Inflammatory macrophage treated with lipopolysaccharide for 1 hour (primary cell): ENCODE measurements at regions not wholly inside any gene's neighbourhood (a gene's known extent, or its start where the extent isn't known, plus 50 kb on each side); places are given as distances from the start of the nearest gene placed in this dataset.

ENCODE experiments used
- DNase-seq, 2 donors: peaks; one replicate each; pipeline ENCODE4 v3.0.0-alpha.2; 2020 to 2022

GRCh38 chr4:8709729-8710360 lies 117.3 kb downstream of the CPZ start:
- DNase-seq, result no peak

DNA sequence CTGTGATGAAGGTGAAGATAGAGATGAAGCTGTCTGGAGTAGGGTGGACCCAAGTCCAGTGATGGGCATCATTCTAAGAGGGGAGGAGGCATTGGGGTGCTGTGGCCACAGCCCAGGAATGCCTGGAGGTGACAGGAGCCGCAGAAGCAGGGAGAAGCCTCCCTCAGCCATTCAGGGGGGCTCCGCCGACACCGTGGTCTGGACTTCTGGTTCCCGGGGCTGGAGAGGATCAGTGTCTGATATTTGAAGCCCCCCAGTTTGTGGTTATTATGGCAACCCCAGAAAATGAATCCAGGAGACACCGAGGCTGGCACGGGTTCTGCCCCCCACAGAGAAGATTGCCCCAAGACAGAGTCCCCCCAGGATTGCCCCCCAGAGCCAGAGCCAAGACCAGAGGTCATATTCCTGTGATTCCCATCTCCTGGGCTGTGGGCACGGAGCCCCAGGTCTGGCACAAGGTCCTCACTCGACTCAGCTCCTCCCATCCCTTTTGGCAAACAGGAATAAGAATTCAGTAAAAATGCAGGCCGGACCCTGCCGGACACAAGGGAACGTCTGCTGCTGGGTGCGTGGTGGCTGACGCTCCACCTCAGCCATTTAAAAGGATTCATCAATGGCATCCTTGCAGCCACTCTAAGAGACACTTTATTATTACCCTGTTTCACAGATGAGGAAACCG lies 116.6 kb downstream of the CPZ start:
- DNase-seq, result no peak

DNA sequence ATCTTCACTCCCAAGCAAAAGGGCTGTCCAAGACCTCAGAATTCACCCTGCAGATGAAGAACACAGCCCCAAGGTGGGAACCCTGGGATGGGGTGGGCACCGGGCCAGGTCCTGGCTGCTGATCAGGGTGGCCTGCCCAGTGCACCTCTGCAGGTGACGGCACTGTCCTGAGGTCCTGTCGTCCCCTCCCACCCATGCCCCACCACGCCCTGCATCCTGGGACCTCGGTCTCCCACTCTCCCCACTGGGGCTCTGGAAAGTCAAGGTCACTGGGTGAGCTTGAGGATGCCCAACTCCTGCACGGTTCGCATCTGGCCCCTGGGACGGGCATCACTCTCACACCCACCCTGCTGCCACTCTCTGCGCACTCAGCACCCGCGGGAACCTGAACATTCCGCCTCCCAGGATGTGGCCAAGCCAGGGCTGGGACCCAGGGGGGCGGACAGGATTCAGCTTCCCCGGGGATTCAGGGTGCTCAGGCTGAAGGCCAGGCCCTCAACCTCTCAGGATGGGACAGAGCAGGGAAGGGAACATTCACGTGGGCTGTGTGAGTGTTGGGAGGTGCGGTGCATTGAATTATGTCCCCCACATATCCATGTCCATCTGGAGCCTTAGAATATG lies 115.9 kb downstream of the CPZ start:
- no peak for DNase-seq

DNA sequence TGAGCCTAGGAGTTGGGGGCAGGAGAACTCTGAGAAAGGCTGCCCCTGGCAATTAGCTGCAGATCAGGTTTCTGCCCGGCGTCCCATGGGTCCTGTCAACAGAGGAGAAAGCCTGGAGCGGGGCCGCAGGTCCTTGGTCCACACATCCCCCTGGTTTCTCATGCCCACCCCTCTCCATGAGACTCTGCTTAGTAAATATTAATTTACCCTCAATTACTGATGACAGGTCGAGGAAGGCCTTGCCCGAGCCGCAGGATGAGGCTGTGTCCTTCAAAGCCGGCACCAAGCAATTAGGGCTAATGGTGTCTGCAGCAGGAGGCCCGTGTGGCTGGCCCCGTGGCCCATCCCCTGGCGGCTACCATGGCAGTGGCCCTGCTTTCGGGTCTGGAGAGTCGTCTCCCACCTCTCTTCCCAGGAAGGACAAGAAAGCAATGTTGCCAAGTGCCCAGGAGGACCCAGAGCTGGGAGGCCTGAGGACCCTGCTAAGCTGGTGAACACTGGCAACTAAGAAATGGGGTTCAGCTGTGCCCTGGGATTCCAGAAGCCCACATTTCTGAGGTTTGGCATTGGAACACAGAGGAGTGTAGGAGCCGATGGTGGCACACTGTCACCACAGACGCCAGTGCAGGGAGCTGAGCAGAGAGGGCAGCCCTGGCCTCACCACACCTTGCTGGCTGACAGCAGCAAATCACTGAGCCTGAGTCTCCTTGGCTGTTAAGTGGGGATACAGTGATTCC lies 114.6 kb downstream of the CPZ start:
- DNase-seq, result no peak

GRCh38 chr4:8706216-8707044 lies 113.9 kb downstream of the CPZ start:
- DNase-seq, result no peak

DNA sequence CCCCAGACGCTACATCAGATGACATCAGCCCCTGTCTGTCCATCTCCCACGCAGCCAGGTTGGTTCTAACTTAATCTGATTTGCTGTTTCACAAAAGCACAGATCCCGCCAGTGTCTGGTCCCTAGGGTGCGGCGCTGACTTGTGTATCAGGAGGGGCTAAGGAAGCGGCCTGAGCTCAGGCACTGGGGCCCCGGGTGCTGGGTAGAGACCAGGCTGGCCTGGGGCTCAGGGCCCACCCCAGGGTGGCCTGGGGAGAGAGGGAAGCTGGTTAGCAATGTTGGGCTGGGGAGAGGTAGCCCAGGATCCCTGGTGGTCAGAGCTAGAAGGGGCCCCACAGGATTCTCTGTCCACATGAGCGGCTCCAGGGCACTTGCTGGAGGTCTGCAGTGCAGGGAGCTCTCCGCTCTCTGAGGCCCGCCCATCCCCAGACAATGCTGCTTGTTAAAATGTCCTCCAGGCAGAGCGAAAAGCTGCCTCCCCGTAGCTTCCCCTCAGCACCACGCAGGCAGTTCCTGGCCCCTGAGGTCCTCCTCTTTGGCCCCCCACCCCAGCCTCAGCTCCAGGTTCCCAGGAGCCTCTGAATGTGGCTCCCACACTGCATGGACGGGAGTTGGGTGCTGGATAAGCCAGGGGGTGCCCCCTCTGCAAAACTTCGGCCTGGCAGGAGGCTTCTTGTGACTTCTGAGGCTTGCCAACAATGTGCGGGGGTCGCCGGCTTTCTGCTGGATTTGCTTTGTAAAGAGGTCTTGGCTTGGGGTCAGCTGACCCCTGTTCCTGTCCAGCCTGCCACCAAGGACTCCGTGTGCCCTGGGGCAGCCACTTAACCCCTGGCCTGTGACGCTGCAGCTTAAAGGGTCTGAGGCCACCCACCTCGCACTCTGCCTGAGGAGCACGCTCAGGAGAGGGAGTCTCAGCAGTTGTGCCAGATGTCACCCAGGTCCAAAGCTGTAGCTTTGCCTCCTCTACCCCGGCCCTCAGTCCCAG lies 112.9 kb downstream of the CPZ start:
- DNase-seq, result no peak

DNA sequence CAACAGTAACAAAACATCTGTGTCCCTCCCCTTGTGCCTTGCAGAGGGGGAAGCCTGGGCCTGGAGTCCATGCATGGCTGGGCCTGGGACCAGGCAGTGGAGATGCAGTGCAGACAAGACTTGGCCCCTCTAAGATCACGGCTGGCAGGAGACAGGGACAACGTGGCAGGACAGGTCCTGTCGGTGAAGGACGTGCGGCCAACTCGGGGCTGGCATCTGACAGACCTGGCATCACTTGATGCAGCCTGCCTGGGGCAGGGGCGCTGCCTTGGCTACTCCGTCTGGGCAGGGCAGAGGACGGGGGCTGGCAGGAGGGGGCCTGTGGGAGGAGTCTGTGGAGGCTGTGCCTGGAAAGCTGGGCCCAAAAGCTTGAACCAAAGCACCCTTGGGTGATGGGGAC lies 112.1 kb downstream of the CPZ start:
- no peak for DNase-seq

GRCh38 chr4:8703857-8704495 lies 111.4 kb downstream of the CPZ start:
- DNase-seq, result no peak

DNA sequence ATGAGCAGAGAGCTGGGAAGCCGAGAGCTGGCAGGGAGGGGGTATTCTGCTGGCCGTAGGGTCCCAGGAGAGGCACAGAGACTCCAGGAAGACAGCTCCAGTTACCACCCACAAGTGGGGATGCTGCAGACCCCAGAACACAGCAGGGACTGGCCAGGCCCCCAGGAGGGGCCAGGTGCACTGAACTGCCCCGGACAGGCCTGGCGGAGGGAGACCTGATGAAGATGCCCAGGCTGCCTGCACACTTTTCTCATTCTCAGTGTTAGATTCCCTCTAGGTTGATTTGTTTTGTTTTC lies 110.8 kb downstream of the CPZ start:
- DNase-seq, result no peak

DNA sequence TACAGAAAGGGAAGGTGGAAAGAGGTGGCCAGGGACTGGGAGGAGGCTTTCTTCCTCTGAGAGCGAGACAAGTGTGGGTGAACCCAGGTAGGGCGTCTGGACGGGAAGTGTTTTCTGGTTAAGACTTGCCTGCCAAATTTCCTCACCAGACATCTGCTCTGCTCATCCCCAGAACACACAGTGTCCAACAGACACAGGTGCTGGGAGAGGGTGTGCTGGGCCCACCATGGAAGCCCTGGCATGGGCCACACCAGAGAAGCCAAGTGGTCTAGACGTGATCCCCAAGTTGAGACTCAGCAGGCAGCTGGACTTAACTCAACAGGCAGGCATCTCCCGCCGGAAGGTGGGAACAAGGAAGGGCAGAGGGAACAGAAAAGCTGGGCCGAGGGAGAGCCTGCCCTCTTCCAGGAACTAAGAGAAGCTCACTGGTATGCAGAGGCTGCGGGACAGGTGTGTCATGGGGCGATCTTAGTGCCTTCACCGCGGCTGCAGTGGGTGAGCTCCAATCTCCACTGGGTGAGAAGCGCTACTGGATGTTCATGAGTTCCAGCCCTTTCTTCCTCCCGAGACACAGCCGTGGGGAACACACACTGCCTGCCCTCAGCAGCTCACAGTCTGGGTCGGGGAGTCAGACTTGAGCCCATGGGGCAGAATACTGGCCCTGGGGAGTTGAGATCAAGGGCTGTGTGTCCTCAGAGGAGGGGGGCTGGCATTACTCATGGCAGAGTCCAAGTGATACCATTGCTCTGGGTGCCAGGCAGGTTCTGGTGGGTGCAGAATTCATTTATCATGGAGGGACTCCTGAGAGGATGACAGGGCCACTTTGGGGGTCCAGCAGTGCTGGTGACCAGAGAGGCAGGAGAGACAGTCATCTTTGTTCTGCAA lies 110.2 kb downstream of the CPZ start:
- no peak for DNase-seq

DNA sequence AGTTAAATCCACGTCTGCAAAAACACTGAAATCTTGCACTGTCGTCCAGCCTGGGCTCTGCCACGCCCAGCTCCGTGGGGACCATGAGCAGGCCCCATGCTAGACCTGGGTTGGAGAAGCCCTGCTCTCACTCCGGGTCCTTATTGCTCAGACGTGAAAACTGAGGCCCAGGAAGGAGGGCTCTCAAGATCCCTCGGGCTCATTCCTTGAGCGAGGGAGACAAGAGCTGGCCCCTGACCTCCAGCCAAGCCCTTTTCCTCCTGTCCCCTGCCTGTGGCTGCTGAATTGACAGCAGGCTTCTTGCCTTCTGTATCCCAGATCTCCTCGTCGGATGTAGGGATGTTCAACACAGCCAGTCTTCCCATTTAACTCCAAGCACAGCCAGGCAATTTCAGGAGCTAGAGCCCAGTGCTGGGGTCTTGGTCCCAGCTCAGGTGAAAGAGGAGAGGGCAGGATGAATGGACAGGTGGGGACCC lies 109.5 kb downstream of the CPZ start:
- no peak for DNase-seq

DNA sequence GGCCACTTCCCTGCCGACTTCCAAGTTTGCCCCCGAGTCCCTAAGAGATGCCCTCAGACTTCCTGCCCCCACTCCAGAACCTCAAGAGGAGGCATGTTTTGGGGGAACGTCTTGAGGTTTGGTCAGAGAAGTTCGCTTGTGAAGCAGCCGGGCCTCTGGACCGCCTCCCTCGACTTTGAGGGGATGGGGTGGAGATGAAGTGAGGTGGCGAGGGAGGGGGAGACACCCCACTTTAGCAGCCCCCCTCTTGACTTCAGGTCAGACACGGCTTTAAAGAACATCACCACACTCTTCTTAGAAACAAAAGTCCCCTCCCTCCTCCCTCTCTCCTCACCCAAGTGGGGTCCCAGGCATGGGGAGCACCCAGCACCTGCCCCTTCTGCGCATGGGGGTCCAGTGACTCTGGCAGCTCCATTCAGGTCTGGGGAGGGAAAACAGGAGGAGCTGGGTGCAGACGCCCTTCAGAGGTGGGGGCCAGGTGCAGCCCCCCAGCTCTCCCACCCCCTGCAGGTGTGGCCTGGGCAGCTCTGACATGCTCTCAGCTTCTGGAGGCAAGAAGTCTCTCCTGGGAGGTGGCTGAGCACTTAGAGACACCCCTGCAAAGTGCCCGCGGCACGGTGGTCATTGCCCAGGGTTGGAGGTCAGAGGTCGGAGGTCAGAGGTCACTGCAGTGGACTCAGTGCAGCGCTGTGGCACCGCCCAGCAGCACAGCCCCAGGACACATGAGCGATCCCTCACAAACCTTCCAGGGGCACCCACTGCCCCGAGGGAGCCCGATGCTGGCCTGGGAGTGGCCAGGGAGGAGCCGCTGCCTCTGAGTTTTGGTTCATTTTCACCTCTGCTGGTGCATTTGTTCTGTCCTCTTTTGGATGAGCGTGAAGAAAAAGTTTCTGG lies 108.8 kb downstream of the CPZ start:
- DNase-seq, result no peak

DNA sequence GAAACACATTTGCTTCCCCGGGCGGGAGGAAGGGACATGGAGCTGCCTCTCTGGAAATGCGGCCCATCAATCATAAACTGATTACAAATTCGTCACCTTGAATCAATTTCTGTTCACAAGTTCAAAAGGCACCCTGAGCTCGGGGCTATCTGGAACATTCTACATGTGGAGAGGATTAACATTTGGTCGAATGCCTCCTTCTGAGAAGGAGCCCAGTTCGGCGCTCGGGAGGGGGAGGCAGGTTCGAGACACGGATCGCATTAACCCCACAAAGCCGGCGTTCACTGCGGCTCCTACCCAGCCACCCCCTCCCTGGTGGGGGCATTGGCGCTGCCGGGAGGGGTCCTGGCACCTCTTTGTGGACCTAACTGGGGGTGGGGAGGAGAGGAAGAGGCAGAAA lies 108.0 kb downstream of the CPZ start:
- no peak for DNase-seq

- DNase-seq, result no peak
Measured at GRCh38 chr4:8699479-8700145, 107.0 kb downstream of the CPZ start.

- no peak for DNase-seq
Measured at GRCh38 chr4:8699063-8699385, 106.5 kb downstream of the CPZ start.

DNA sequence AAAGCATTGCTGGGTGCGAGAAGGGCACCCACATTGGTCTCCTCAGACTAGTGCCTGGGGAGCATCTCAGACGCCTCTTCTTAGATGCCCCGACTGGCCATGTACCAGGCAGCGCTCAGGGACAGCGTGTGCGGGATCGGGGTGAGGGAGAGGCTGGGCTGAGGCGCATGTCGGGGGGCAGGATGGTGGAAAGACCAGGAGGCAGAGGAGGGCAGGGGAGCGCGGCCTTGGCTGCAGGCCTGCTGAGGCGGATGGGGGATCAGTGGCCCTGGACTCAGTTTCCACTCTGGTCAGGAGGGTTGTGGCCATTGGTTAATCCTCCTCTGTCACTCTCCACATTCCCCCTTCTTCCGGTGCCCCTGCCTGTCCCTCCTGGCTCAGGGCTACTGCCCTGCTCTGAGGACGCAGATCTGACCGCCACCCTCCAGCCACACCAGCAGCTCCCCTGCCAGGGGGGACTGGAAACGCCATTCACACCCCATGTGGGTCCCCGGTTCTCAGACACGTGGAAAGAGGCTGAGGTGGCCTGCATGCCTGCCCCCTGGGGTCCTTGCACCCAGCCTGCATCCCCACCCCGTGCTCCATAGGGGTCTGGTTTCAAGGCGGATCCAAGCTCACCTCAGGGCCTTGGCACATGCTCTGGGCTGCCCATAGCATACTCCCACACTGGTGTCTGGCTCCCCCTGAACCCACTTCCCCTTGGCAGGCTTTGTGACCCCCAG lies 105.9 kb downstream of the CPZ start:
- no peak for DNase-seq

DNA sequence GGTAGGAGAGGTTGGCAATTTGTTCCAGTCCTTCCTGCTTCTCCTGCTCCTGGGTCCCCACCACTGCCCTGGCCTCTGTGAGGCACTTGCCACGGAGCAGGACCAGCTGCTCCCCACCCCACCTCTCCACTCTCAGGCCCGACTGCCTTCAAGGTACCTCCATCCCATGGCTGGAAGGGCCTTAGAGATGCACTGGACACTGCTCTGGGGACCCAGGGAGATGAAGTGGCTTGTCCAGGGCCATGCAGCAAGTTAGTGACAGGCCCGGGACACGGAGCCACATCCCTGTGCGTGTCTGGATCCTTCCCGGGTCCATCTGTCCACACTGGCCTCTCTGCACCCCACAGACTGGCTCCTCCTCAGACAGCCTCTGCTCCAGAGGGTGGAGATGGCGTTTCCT lies 105.3 kb downstream of the CPZ start:
- no peak for DNase-seq
